Tibial nerve (tissue), 4 donors: ENCODE measurements at regions not wholly inside any gene's neighbourhood (a gene's known extent, or its start where the extent isn't known, plus 50 kb on each side); places are given as distances from the start of the nearest gene placed in this dataset.

Experiments
- DNase-seq, 2 donors: peaks; one replicate each; pipeline ENCODE4 v3.0.0-alpha.2; 2019; ENCODE audit warnings: low spot score in 2 of 2
- H3K27ac ChIP-seq, 4 donors: fragments of 200-600 bp; sonication (generic) in 3 of 4; one replicate each; pipeline ENCODE4 v1.5.1; 2017 to 2019; ENCODE audit warnings: mild to moderate bottlenecking in 1 of 4
- H3K27me3 ChIP-seq, 2 donors: fragments of 200-600 bp; sonication (generic) in 1 of 2; one replicate each; pipeline versions ENCODE4 v1.5.1 to v1.6.0; 2017 to 2019
- H3K36me3 ChIP-seq, 3 donors: fragments of 200-600 bp; sonication (generic); one replicate each; pipeline ENCODE4 v1.5.1; 2018 to 2019
- H3K4me1 ChIP-seq, 4 donors: fragments of 200-600 bp; sonication (generic) in 3 of 4; one replicate each; pipeline ENCODE4 v1.5.1; 2017 to 2019
- H3K4me3 ChIP-seq, 4 donors: fragments of 200-600 bp; sonication (generic) in 3 of 4; one replicate each; pipeline ENCODE4 v1.5.1; 2017 to 2019; ENCODE audit warnings: mild to moderate bottlenecking in 1 of 4, moderate library complexity in 1 of 4
- H3K9me3 ChIP-seq, 4 donors: fragments of 200-600 bp; sonication (generic) in 3 of 4; one replicate each; pipeline ENCODE4 v1.5.1; 2017 to 2019
- CTCF ChIP-seq, 5 experiments: fragments of 200-600 bp in 3 of 5; fragments of 450-650 bp in 2 of 5; sonication (generic) in 3 of 5; IDR thresholded peaks; one replicate each; pipeline ENCODE4 v1.5.1; 2016 to 2019; ENCODE audit warnings: antibody characterized with exemption in 5 of 5, mild to moderate bottlenecking in 3 of 5, moderate library complexity in 2 of 5
- EP300 ChIP-seq, 2 donors: sonication (generic); formaldehyde crosslinking; IDR thresholded peaks; one replicate each; pipeline ENCODE4 v1.6.1; 2017; ENCODE audit warnings: antibody characterized with exemption in 2 of 2, mild to moderate bottlenecking in 1 of 2
- POLR2A ChIP-seq, 2 donors: fragments of 450-650 bp; IDR thresholded peaks; one replicate each; pipeline ENCODE4 v1.6.1; 2017; ENCODE audit warnings: antibody characterized with exemption in 2 of 2, mild to moderate bottlenecking in 2 of 2, moderate library complexity in 2 of 2
- WGBS, 2 donors: methylation state at CpG; one replicate each; pipeline ENCODE4 v1.1.5; 2018; 5-methylcytosine and 5-hydroxymethylcytosine counted together

DNA sequence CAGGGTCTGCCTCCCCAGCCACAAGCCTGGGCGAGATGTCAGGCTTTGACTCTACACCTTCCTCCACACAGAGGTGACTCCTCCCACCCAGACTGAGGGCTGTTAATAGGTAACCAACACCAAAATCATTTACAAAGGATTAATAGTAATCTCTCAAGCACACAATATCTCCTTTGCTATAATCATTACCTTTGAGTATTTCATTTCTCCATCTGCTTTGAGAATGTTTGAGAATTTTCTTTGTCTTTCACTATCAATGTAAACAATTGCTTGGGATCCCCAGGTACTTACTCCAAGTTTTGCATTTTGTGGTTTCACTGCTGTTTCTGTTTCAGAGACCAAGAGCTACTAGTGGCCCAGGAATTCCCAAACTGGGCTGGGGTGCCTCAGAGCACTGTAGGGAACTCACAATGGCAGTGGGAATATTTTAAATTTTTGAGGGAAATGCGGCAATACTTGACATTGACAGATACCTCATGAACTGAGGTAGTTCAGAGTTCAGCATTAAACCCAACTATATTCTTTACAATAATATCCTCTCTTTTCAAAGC is 166.4 kb upstream of the MGAT5 start:
- no peaks in the 10 kb centered on the region for H3K36me3 ChIP-seq
- no peaks in the 10 kb centered on the region for H3K9me3 ChIP-seq
- H3K27me3 ChIP-seq = no peaks in the 10 kb centered on the region
- no peaks in the 10 kb centered on the region for H3K4me1 ChIP-seq
- H3K27ac ChIP-seq = no peak overlapping the region
- no peak overlapping the region for H3K4me3 ChIP-seq
- TF ChIP-seq EP300 (IDR thresholded peaks at IDR 0.05) (no peak), CTCF (IDR thresholded peaks at IDR 0.05) (no peak), POLR2A (IDR thresholded peaks at IDR 0.05) (no peak)
- WGBS, 2 donors = 79 to 87% methylated on average over 2 of the region's 2 CpGs
- DNase-seq = no peak

GRCh38 chr2:134089454-134089853 is 164.4 kb upstream of the MGAT5 start:
- H3K9me3 ChIP-seq = no peaks in the 10 kb centered on the region
- H3K27me3 ChIP-seq = no peaks in the 10 kb centered on the region
- no peak for DNase-seq
- WGBS, 2 donors = 83 to 93% methylated on average over 2 of the region's 2 CpGs
- H3K27ac ChIP-seq = no peak overlapping the region
- no peak overlapping the region for H3K4me3 ChIP-seq
- H3K36me3 ChIP-seq = no peaks in the 10 kb centered on the region
- TF ChIP-seq POLR2A (IDR thresholded peaks at IDR 0.05) (no peak), CTCF (IDR thresholded peaks at IDR 0.05) (no peak), EP300 (IDR thresholded peaks at IDR 0.05) (no peak)
- H3K4me1 ChIP-seq = no peaks in the 10 kb centered on the region

- Histone ChIP-seq H3K27ac (no peak overlapping the region), H3K27me3 (no peaks in the 10 kb centered on the region), H3K4me1 (peaks cover 0 to 7% (median 2%) of the 10 kb centered on the region in 4 donors), H3K4me3 (no peak overlapping the region), H3K9me3 (peaks cover 0 to 5% (median 0%) of the 10 kb centered on the region in 4 donors), H3K36me3 (no peaks in the 10 kb centered on the region)
- WGBS, 2 donors = 85 to 90% methylated on average over 4 of the region's 4 CpGs
- no peak for TF ChIP-seq POLR2A (IDR thresholded peaks at IDR 0.05)
- TF ChIP-seq EP300 (IDR thresholded peaks at IDR 0.05) = no peak
- no peak for TF ChIP-seq CTCF (IDR thresholded peaks at IDR 0.05)
- no peak for DNase-seq
These were observed 156.1 kb upstream of the MGAT5 start for GRCh38 chr2:134097740-134098139.

GRCh38 chr2:134098321-134098720 is 155.6 kb upstream of the MGAT5 start:
- no peak overlapping the region for H3K27ac ChIP-seq
- no peak for DNase-seq
- H3K36me3 ChIP-seq = no peaks in the 10 kb centered on the region
- peaks cover 0 to 7% (median 2%) of the 10 kb centered on the region in 4 donors for H3K4me1 ChIP-seq
- peaks cover 0 to 5% (median 0%) of the 10 kb centered on the region in 4 donors for H3K9me3 ChIP-seq
- H3K4me3 ChIP-seq = no peak overlapping the region
- H3K27me3 ChIP-seq = no peaks in the 10 kb centered on the region
- 55 to 63% methylated on average over 3 of the region's 3 CpGs for WGBS, 2 donors
- no peak for TF ChIP-seq EP300 (IDR thresholded peaks at IDR 0.05)
- TF ChIP-seq POLR2A (IDR thresholded peaks at IDR 0.05) = no peak
- no peak for TF ChIP-seq CTCF (IDR thresholded peaks at IDR 0.05)

GRCh38 chr2:134099273-134099672 is 154.6 kb upstream of the MGAT5 start:
- Histone ChIP-seq H3K27me3 (no peaks in the 10 kb centered on the region), H3K4me1 (peaks cover 0 to 7% (median 2%) of the 10 kb centered on the region in 4 donors), H3K9me3 (peaks cover 0 to 5% (median 0%) of the 10 kb centered on the region in 4 donors), H3K36me3 (no peaks in the 10 kb centered on the region), H3K4me3 (no peak overlapping the region), H3K27ac (no peak overlapping the region)
- TF ChIP-seq EP300 (IDR thresholded peaks at IDR 0.05) (no peak), CTCF (IDR thresholded peaks at IDR 0.05) (no peak), POLR2A (IDR thresholded peaks at IDR 0.05) (no peak)
- WGBS, 2 donors = 32 to 57% methylated on average over 1 of the region's 1 CpG
- DNase-seq = no peak
